H1 (cell line): ENCODE measurements at regions not wholly inside any gene's neighbourhood (a gene's known extent, or its start where the extent isn't known, plus 50 kb on each side); places are given as distances from the start of the nearest gene placed in this dataset.

Experiments used
- CTCF ChIA-PET: fragments of 300-600 bp; sonication (Branson Sonifier 250); formaldehyde crosslinking; loops from one replicate; lab custom pipeline; 2021; ENCODE audit not compliant: partially characterized antibody; lab: Charles Lee
- POLR2A ChIA-PET: fragments of 300-600 bp; sonication (Branson Sonifier 250); formaldehyde crosslinking; loops from one replicate; lab custom pipeline; 2021; ENCODE audit warnings: inconsistent platforms; ENCODE audit not compliant: partially characterized antibody; lab: Charles Lee
- DNase-seq, 2 experiments: peaks; one replicate each; pipeline versions ENCODE4 v3.0.0 to v3.0.0-alpha.2; 2010 to 2022; ENCODE audit warnings: low spot score in 2 of 2, low read depth in 1 of 2, mixed read lengths in 1 of 2
- FAIRE-seq: peaks from 2 replicates; lab custom pipeline; 2011; peaks lifted over from hg19 to GRCh38; lab: Jason Lieb, UNC
- H2AFZ ChIP-seq: 2 replicates; pipeline ENCODE4 v1.8.1; 2012; ENCODE audit warnings: low read length, inconsistent platforms
- H2AK5ac ChIP-seq: 2 replicates; pipeline ENCODE4 v1.6.1; 2013; ENCODE audit warnings: low read depth, low read length
- H2BK120ac ChIP-seq: replicated peaks from 2 replicates; pipeline ENCODE3; 2013; ENCODE audit warnings: low read depth, low read length, inconsistent platforms
- H2BK12ac ChIP-seq: 2 replicates; pipeline ENCODE4 v1.6.1; 2013; ENCODE audit warnings: low read depth, low read length
- H2BK15ac ChIP-seq: 2 replicates; pipeline ENCODE4 v1.6.1; 2013; ENCODE audit warnings: low read length
- H2BK20ac ChIP-seq: 2 replicates; pipeline ENCODE4 v1.6.1; 2013; ENCODE audit warnings: low read length
- H2BK5ac ChIP-seq: 2 replicates; pipeline ENCODE4 v1.6.1; 2013; ENCODE audit warnings: low read depth, low read length
- H3K14ac ChIP-seq: 2 replicates; pipeline ENCODE4 v1.6.1; 2013; ENCODE audit warnings: inconsistent platforms; ENCODE audit not compliant: insufficient read length
- H3K18ac ChIP-seq: 2 replicates; pipeline ENCODE4 v1.6.1; 2013; ENCODE audit warnings: low read length; ENCODE audit errors: extremely low read depth
- H3K23ac ChIP-seq: 2 replicates; pipeline ENCODE4 v1.6.1; 2013; ENCODE audit warnings: inconsistent platforms; ENCODE audit not compliant: insufficient read length
- H3K23me2 ChIP-seq: 2 replicates; pipeline ENCODE4 v1.6.1; 2013; ENCODE audit warnings: low read depth, low read length
- H3K27ac ChIP-seq: 2 replicates; pipeline ENCODE4 v1.6.1; 2011; ENCODE audit warnings: low read depth, low read length, inconsistent platforms
- H3K27me3 ChIP-seq, 4 experiments: replicated peaks in 1 of 4; 1 replicate in 1 of 4; 2 replicates in 3 of 4; pipeline versions ENCODE4 v1.6.1 to v1.8.1; 2011 to 2013; ENCODE audit warnings: low read length in 3 of 4, mild to moderate bottlenecking in 3 of 4, inconsistent platforms in 2 of 4, mixed read lengths in 2 of 4, moderate library complexity in 1 of 4; ENCODE audit not compliant: control insufficient read depth in 3 of 4, insufficient read depth in 3 of 4; ENCODE audit errors: extremely low read depth in 1 of 4
- H3K36me3 ChIP-seq, 4 experiments: 2 replicates each; pipeline versions ENCODE4 v1.6.1 to v1.8.1; 2011 to 2013; ENCODE audit warnings: mild to moderate bottlenecking in 4 of 4, low read length in 3 of 4, moderate library complexity in 2 of 4, control low read depth in 1 of 4, inconsistent platforms in 1 of 4; ENCODE audit not compliant: insufficient read depth in 4 of 4, control insufficient read depth in 2 of 4
- H3K4ac ChIP-seq: replicated peaks from 2 replicates; pipeline ENCODE3; 2013; ENCODE audit warnings: low read length, low read depth, mixed read lengths, inconsistent platforms; ENCODE audit not compliant: insufficient read length
- H3K4me1 ChIP-seq, 4 experiments: replicated peaks in 1 of 4; 1 replicate in 1 of 4; 2 replicates in 3 of 4; pipeline versions ENCODE4 v1.6.1 to v1.8.1; 2011 to 2013; ENCODE audit warnings: low read length in 3 of 4, inconsistent platforms in 2 of 4, mixed read lengths in 1 of 4; ENCODE audit not compliant: insufficient read depth in 4 of 4, control insufficient read depth in 3 of 4
- H3K4me2 ChIP-seq, 2 experiments: 2 replicates each; pipeline versions ENCODE4 v1.6.1 to v1.8.1; 2011 to 2013; ENCODE audit warnings: low read depth in 2 of 2, low read length in 2 of 2, control low read depth in 1 of 2, inconsistent platforms in 1 of 2, mild to moderate bottlenecking in 1 of 2; ENCODE audit not compliant: insufficient read depth in 1 of 2
- H3K4me3 ChIP-seq, 4 experiments: fragments of 200-600, 300-600 bp in 1 of 4; sonication (generic), shearing (Covaris generic), sonication (Bioruptor Twin) in 1 of 4; 2 replicates each; pipeline versions ENCODE4 v1.5.1 to v1.8.1; 2011 to 2016; ENCODE audit warnings: low read length in 4 of 4, low read depth in 3 of 4, control low read depth in 2 of 4, inconsistent platforms in 2 of 4, mild to moderate bottlenecking in 2 of 4, mixed read lengths in 1 of 4, moderate library complexity in 1 of 4; ENCODE audit not compliant: insufficient read depth in 2 of 4; ENCODE audit errors: extremely low read depth in 1 of 4
- H3K56ac ChIP-seq: replicated peaks from 2 replicates; pipeline ENCODE3; 2013; ENCODE audit warnings: low read depth, mild to moderate bottlenecking, mixed read lengths, low read length, inconsistent platforms; ENCODE audit not compliant: insufficient read length
- H3K79me1 ChIP-seq: 2 replicates; pipeline ENCODE4 v1.6.1; 2013; ENCODE audit warnings: low read depth, low read length, control low read depth
- H3K79me2 ChIP-seq, 2 experiments: 2 replicates each; pipeline versions ENCODE4 v1.6.1 to v1.8.1; 2012 to 2013; ENCODE audit warnings: low read length in 2 of 2, mild to moderate bottlenecking in 2 of 2, inconsistent platforms in 1 of 2; ENCODE audit not compliant: insufficient read depth in 2 of 2, control insufficient read depth in 1 of 2
- H3K9ac ChIP-seq, 4 experiments: replicated peaks in 1 of 4; 1 replicate in 1 of 4; 2 replicates in 3 of 4; pipeline versions ENCODE4 v1.6.1 to v1.8.1; 2011 to 2013; ENCODE audit warnings: low read depth in 3 of 4, low read length in 3 of 4, control low read depth in 2 of 4, mild to moderate bottlenecking in 2 of 4, moderate library complexity in 2 of 4, inconsistent platforms in 1 of 4; ENCODE audit errors: extremely low read depth in 1 of 4
- H3K9me3 ChIP-seq, 2 experiments: 2 replicates each; pipeline versions ENCODE4 v1.6.1 to v1.8.1; 2012 to 2013; ENCODE audit warnings: mild to moderate bottlenecking in 2 of 2, moderate library complexity in 2 of 2, control low read depth in 1 of 2, inconsistent platforms in 1 of 2, low read depth in 1 of 2, low read length in 1 of 2, mixed read lengths in 1 of 2; ENCODE audit not compliant: insufficient read depth in 2 of 2
- H4K20me1 ChIP-seq, 2 experiments: replicated peaks in 1 of 2; 2 replicates each; pipeline versions ENCODE3 to v1.8.1; 2011 to 2013; ENCODE audit warnings: inconsistent platforms in 2 of 2, low read length in 2 of 2, mild to moderate bottlenecking in 1 of 2; ENCODE audit not compliant: insufficient read depth in 2 of 2, control insufficient read depth in 1 of 2
- H4K5ac ChIP-seq: 2 replicates; pipeline ENCODE4 v1.6.1; 2013; ENCODE audit warnings: low read length, low read depth, mixed read lengths, inconsistent platforms; ENCODE audit not compliant: insufficient read length
- H4K8ac ChIP-seq: 2 replicates; pipeline ENCODE4 v1.8.0; 2013; ENCODE audit warnings: mild to moderate bottlenecking, moderate library complexity, low read length, inconsistent platforms; ENCODE audit not compliant: insufficient read depth; ENCODE audit errors: extremely low read depth
- H4K91ac ChIP-seq: replicated peaks from 2 replicates; pipeline ENCODE3; 2013; ENCODE audit warnings: low read length, mixed read lengths, inconsistent platforms; ENCODE audit not compliant: insufficient read length
- BRCA1 ChIP-seq: IDR thresholded peaks from 2 replicates; pipeline ENCODE4 v1.6.1; 2012; ENCODE audit warnings: low read depth, low read length, improper control_type of control experiment
- EP300 ChIP-seq, 2 experiments: IDR thresholded peaks; 1 replicate in 1 of 2; 2 replicates in 1 of 2; pipeline ENCODE4 v1.6.1; 2011 to 2012; ENCODE audit warnings: low read depth in 2 of 2, low read length in 2 of 2, mild to moderate bottlenecking in 2 of 2, borderline replicate concordance in 1 of 2, inconsistent platforms in 1 of 2, moderate library complexity in 1 of 2
- HDAC2 ChIP-seq, 2 experiments: fragments of 300-600 bp in 1 of 2; sonication (generic) in 1 of 2; IDR thresholded peaks; 2 replicates each; pipeline ENCODE4 v1.6.1; 2011 to 2012; ENCODE audit warnings: low read depth in 2 of 2, low read length in 2 of 2, mild to moderate bottlenecking in 2 of 2, moderate library complexity in 2 of 2, borderline replicate concordance in 1 of 2, inconsistent platforms in 1 of 2
- JUND ChIP-seq: IDR thresholded peaks from 2 replicates; pipeline ENCODE4 v1.6.1; 2011; ENCODE audit warnings: mild to moderate bottlenecking, improper control_type of control experiment, low read length
- NANOG ChIP-seq: IDR thresholded peaks from 2 replicates; pipeline ENCODE4 v1.6.1; 2011; ENCODE audit warnings: low read length, low read depth, mild to moderate bottlenecking, inconsistent platforms; ENCODE audit not compliant: insufficient read depth, poor library complexity, severe bottlenecking
- PHF8 ChIP-seq: fragments of 200-600 bp; sonication (generic); conservative IDR thresholded peaks from 2 replicates; pipeline ENCODE4 v1.7.1; 2012; ENCODE audit warnings: low read depth, mild to moderate bottlenecking, inconsistent platforms, low read length, moderate library complexity
- RFX5 ChIP-seq: IDR thresholded peaks from 2 replicates; pipeline ENCODE4 v1.6.1; 2011; ENCODE audit warnings: low read depth, low read length, improper control_type of control experiment, borderline replicate concordance
- RNF2 ChIP-seq: fragments of 200-900, 300-1000 bp; sonication (generic); IDR thresholded peaks from 2 replicates; pipeline ENCODE4 v1.7.1; 2016; ENCODE audit warnings: borderline replicate concordance, low read depth, mild to moderate bottlenecking, antibody characterized with exemption, low read length; ENCODE audit not compliant: poor library complexity, severe bottlenecking; ENCODE audit errors: missing control alignments
- RXRA ChIP-seq: IDR thresholded peaks from 2 replicates; pipeline ENCODE4 v1.6.1; 2011; ENCODE audit warnings: low read depth, mild to moderate bottlenecking, low read length, moderate library complexity; ENCODE audit not compliant: insufficient read depth
- SP4 ChIP-seq: IDR thresholded peaks from 2 replicates; pipeline ENCODE4 v1.6.1; 2012; ENCODE audit warnings: low read length, inconsistent platforms
- SRF ChIP-seq: IDR thresholded peaks from 2 replicates; pipeline ENCODE4 v1.6.1; 2011; ENCODE audit warnings: mild to moderate bottlenecking, low read depth, low read length, moderate library complexity
- WGBS, 2 experiments: shearing (Covaris generic) in 1 of 2; methylation state at CpG; one replicate each; pipeline versions ENCODE4 v1.1.6 to v1.1.7; 2013 to 2015; ENCODE audit warnings: low lambda C conversion rate in 2 of 2, mixed read lengths in 2 of 2, inconsistent platforms in 1 of 2, low coverage in 1 of 2, missing lambda C conversion rate in 1 of 2; ENCODE audit not compliant: insufficient replicate concordance in 2 of 2, insufficient coverage in 1 of 2, insufficient read length in 1 of 2; ENCODE audit errors: extremely low coverage in 1 of 2, missing lambda C conversion rate in 1 of 2; 5-methylcytosine and 5-hydroxymethylcytosine counted together

DNA sequence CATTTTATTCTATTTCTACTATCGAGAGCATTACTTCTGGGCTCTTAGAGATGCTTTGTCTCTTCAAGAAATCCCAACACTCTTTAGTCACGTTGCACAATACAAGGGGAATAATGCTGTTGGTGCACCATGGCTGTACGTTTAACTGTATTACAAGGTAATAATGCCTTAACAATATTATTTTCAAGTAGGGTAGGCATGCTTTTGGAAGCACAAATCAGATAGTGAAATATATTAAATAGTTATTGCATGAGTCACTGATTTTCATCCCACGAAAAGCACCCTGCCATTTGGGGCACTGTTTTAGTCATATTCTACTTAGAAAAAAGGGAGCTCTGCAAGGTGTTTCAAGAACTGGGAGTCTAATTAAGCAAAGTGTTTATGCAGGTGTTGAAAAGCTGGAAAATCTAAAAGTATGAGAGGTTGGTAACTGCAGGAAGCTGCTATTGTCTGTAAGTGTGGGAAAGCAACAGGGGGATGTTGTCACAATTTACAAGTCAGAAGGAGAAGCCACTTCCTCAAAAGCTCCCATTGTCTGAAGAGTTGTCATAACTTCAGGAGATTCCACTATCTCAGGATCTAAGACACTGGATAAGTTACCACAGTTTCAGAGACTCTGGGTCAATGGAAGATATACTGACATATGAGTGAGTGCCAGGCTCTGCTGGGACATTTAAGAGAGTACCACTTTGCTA is 218.2 kb downstream of the JRKL start:
- Histone ChIP-seq H3K4me2 (peak overlapping the region in 1 of 2 experiments; percentile 35; a peak in 1 of 4 replicates), H2AK5ac (0 out of 2 replicates have a peak overlapping the region, but pooled peaks have one; percentile 43), H3K23ac (no peak overlapping the region), H2BK12ac (no peak overlapping the region), H4K91ac (no peak overlapping the region), H4K8ac (no peak overlapping the region), H4K5ac (no peak overlapping the region), H3K4me3 (no peak overlapping the region), H3K23me2 (no peaks in the 10 kb centered on the region), H3K4me1 (peaks cover 0 to 4% (median 1%) of the 10 kb centered on the region in 4 experiments; a peak in 2 of 7 replicates), H3K14ac (no peak overlapping the region), H2AFZ (no peak overlapping the region), H3K79me2 (no peaks in the 10 kb centered on the region), H3K36me3 (no peaks in the 10 kb centered on the region), H3K56ac (no peak overlapping the region), H4K20me1 (no peaks in the 10 kb centered on the region), H3K27ac (no peak overlapping the region), H3K9me3 (no peaks in the 10 kb centered on the region), H2BK5ac (no peak overlapping the region), H3K27me3 (peaks cover 0 to 6% (median under 1%) of the 10 kb centered on the region in 4 experiments; a peak in 1 of 7 replicates), H2BK20ac (no peak overlapping the region), H2BK15ac (no peak overlapping the region), H3K4ac (no peak overlapping the region), H3K18ac (no peak overlapping the region), H3K79me1 (no peaks in the 10 kb centered on the region), H3K9ac (no peak overlapping the region), H2BK120ac (no peak overlapping the region)
- 64% methylated on average over 4 of the region's 4 CpGs; no CpG with 5 or more reads in 1 of the 2 experiments for WGBS, 2 experiments
- DNase-seq = peak in 1 of 2 experiments; percentile 10
- ChIA-PET POLR2A (no interaction called here), CTCF (no interaction called here)
- FAIRE-seq = peak; percentile 81
- TF ChIP-seq PHF8 (no peak), BRCA1 (no peak), JUND (no peak), RFX5 (no peak), SRF (no peak), SP4 (no peak), EP300 (IDR thresholded peaks at IDR 0.05; ENCODE audit: borderline replicate concordance in 1 of 2, low read depth in 2 of 2, low read length in 2 of 2) (peak in 1 of 2 experiments; percentile 75; a peak in 1 of 3 replicates), RNF2 (no peak), NANOG (peak; percentile 75), RXRA (no peak), HDAC2 (IDR thresholded peaks at IDR 0.05; ENCODE audit: borderline replicate concordance in 1 of 2, low read depth in 2 of 2, low read length in 2 of 2) (0 out of 4 replicates have a peak, but pooled peaks of 1 of the 2 experiments have one; percentile 17)
